Calu3 (cell line): ENCODE measurements at regions not wholly inside any gene's neighbourhood (a gene's known extent, or its start where the extent isn't known, plus 50 kb on each side); places are given as distances from the start of the nearest gene placed in this dataset.

ENCODE experiments used
- BruUV-seq: library from RNA; stranded (reverse); fragments of 400-500 nt; replicated peaks from 2 replicates; lab custom pipeline; 2021; lab: Mats Ljungman, UMichigan
- CTCF ChIA-PET: fragments of 300-600 bp; sonication (Branson Sonifier 250); formaldehyde crosslinking; loops from one replicate; lab custom pipeline; 2022; ENCODE audit warnings: antibody characterized with exemption; lab: Charles Lee
- DNase-seq: peaks from one replicate; pipeline ENCODE4 v3.0.0; 2022
- H3K27ac Mint-ChIP-seq: one replicate; pipeline ENCODE4 v1.8.0; 2022; ENCODE audit warnings: mixed read lengths; ENCODE audit not compliant: unreplicated experiment
- H3K27me3 Mint-ChIP-seq: one replicate; pipeline ENCODE4 v1.8.0; 2022; ENCODE audit warnings: mixed read lengths; ENCODE audit not compliant: unreplicated experiment
- H3K36me3 Mint-ChIP-seq: one replicate; pipeline ENCODE4 v1.8.0; 2022; ENCODE audit warnings: mild to moderate bottlenecking, moderate library complexity, mixed read lengths; ENCODE audit not compliant: insufficient read depth, unreplicated experiment
- H3K4me1 Mint-ChIP-seq: one replicate; pipeline ENCODE4 v1.8.0; 2022; ENCODE audit warnings: mild to moderate bottlenecking, low read depth, mixed read lengths; ENCODE audit not compliant: unreplicated experiment
- H3K4me3 Mint-ChIP-seq: one replicate; pipeline ENCODE4 v1.8.0; 2022; ENCODE audit warnings: mild to moderate bottlenecking, low read depth, moderate library complexity, mixed read lengths; ENCODE audit not compliant: unreplicated experiment
- H3K9me3 Mint-ChIP-seq: one replicate; pipeline ENCODE4 v1.8.0; 2022; ENCODE audit warnings: low read depth, mixed read lengths; ENCODE audit not compliant: unreplicated experiment
- intact Hi-C: fragments of 100-400 bp; cut with micrococcal nuclease; formaldehyde crosslinking; loops from one replicate; pipeline ENCODE4 v1.10.0; 2022; ENCODE audit not compliant: unreplicated experiment
- TF ChIP-seq, protein P1 (sequence below): fragments of 200-600 bp; IDR thresholded peaks from one replicate; pipeline ENCODE4 v1.8.0; 2022; ENCODE audit warnings: antibody characterized with exemption; ENCODE audit not compliant: unreplicated experiment

GRCh38 chr10:107913317-107914294, 749.1 kb upstream of the SORCS1 start:
- intact Hi-C loops: no loop called here
- Mint-ChIP-seq H3K36me3 (no peaks in the 10 kb centered on the region), H3K4me3 (no peak overlapping the region), H3K27me3 (no peaks in the 10 kb centered on the region), H3K9me3 (peaks cover 4% of the 10 kb centered on the region), H3K4me1 (no peaks in the 10 kb centered on the region), H3K27ac (no peak overlapping the region)
- BruUV-seq: no TSS peak
- no peak for DNase-seq
- CTCF ChIA-PET: no interaction called here
- TF ChIP-seq, protein P1, sequence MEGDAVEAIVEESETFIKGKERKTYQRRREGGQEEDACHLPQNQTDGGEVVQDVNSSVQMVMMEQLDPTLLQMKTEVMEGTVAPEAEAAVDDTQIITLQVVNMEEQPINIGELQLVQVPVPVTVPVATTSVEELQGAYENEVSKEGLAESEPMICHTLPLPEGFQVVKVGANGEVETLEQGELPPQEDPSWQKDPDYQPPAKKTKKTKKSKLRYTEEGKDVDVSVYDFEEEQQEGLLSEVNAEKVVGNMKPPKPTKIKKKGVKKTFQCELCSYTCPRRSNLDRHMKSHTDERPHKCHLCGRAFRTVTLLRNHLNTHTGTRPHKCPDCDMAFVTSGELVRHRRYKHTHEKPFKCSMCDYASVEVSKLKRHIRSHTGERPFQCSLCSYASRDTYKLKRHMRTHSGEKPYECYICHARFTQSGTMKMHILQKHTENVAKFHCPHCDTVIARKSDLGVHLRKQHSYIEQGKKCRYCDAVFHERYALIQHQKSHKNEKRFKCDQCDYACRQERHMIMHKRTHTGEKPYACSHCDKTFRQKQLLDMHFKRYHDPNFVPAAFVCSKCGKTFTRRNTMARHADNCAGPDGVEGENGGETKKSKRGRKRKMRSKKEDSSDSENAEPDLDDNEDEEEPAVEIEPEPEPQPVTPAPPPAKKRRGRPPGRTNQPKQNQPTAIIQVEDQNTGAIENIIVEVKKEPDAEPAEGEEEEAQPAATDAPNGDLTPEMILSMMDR: no peak

GRCh38 chr10:107901076-107901475, 736.6 kb upstream of the SORCS1 start:
- TF ChIP-seq, protein P1: no peak
- Mint-ChIP-seq H3K4me1 (no peaks in the 10 kb centered on the region), H3K27me3 (no peaks in the 10 kb centered on the region), H3K27ac (no peak overlapping the region), H3K36me3 (no peaks in the 10 kb centered on the region), H3K4me3 (no peak overlapping the region), H3K9me3 (peaks cover 7% of the 10 kb centered on the region)
- intact Hi-C loops: no loop called here
- CTCF ChIA-PET: no interaction called here
- DNase-seq: no peak
- no TSS peak for BruUV-seq

GRCh38 chr10:107900131-107900530, 735.6 kb upstream of the SORCS1 start:
- Mint-ChIP-seq H3K36me3 (no peaks in the 10 kb centered on the region), H3K27ac (no peak overlapping the region), H3K27me3 (no peaks in the 10 kb centered on the region), H3K9me3 (peaks cover 10% of the 10 kb centered on the region), H3K4me3 (no peak overlapping the region), H3K4me1 (no peaks in the 10 kb centered on the region)
- CTCF ChIA-PET: no interaction called here
- no peak for DNase-seq
- TF ChIP-seq, protein P1: no peak
- intact Hi-C loops: no loop called here
- BruUV-seq: no TSS peak

DNA sequence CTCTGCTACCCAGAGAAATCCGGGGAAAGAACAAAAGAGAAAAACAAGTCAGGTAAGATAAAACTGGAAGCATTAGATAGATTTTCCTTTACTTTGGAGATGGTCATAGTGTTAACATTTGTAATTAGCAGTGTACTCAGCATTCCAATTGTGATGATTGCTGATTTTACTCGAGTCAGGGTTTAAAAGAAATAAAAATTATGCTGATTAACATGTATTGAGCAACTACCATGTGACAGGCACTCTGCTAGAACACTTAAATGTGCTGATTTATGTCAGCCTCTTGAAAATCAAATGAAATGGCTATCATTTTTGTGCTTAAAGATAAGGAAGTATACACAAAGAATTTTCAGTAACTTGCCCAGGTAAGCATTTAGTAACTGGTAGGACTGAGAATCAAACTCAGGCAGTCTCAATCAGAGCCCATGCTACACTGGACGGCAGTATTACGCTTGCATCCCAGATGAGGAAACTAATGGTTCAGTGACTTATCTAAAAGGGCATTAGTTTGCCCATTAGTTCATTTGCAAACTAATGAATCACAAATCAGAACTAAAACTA, 735.1 kb upstream of the SORCS1 start:
- Mint-ChIP-seq H3K27me3 (no peaks in the 10 kb centered on the region), H3K36me3 (no peaks in the 10 kb centered on the region), H3K4me3 (no peak overlapping the region), H3K4me1 (no peaks in the 10 kb centered on the region), H3K27ac (no peak overlapping the region), H3K9me3 (peaks cover 10% of the 10 kb centered on the region)
- TF ChIP-seq, protein P1: no peak
- DNase-seq: no peak
- no TSS peak for BruUV-seq
- intact Hi-C loops: no loop called here
- CTCF ChIA-PET: no interaction called here
